ENCODE measurements at regions not wholly inside any gene's neighbourhood (a gene's known extent, or its start where the extent isn't known, plus 50 kb on each side); places are given as distances from the start of the nearest gene placed in this dataset.
"Not testable (repeated sequence)": the region's sequence is repeated elsewhere in the genome, so short reads cannot be mapped to it uniquely, and the experiment has no call there.

GRCh38 chr14:100422556-100423316 is 99.6 kb downstream of the SLC25A47 start:
- no peaks in the 10 kb centered on the region for H3K27me3 Mint-ChIP-seq
- peaks cover 11% of the 10 kb centered on the region for H3K4me1 Mint-ChIP-seq
- no peak overlapping the region for H3K27ac Mint-ChIP-seq
- H3K4me3 Mint-ChIP-seq: no peak overlapping the region
- H3K9me3 Mint-ChIP-seq: no peaks in the 10 kb centered on the region
- H3K36me3 Mint-ChIP-seq (ENCODE audit: low read depth): no peaks in the 10 kb centered on the region
- ATAC-seq (replicated peaks): no peak

- Mint-ChIP-seq H3K4me3 (no peak overlapping the region), H3K27ac (no peak overlapping the region), H3K4me1 (peaks cover 11% of the 10 kb centered on the region), H3K9me3 (no peaks in the 10 kb centered on the region), H3K36me3 (ENCODE audit: low read depth) (no peaks in the 10 kb centered on the region), H3K27me3 (no peaks in the 10 kb centered on the region)
- no peak for ATAC-seq (replicated peaks)
Measured at GRCh38 chr14:100423317-100424010, 100.3 kb downstream of the SLC25A47 start.

GRCh38 chr14:100424504-100425428 is 101.6 kb downstream of the SLC25A47 start:
- ATAC-seq (replicated peaks): no peak
- Mint-ChIP-seq H3K36me3 (ENCODE audit: low read depth) (no peaks in the 10 kb centered on the region), H3K4me3 (no peak overlapping the region), H3K9me3 (no peaks in the 10 kb centered on the region), H3K27ac (peak overlapping the region; percentile 79), H3K4me1 (peaks cover 14% of the 10 kb centered on the region), H3K27me3 (no peaks in the 10 kb centered on the region)

DNA sequence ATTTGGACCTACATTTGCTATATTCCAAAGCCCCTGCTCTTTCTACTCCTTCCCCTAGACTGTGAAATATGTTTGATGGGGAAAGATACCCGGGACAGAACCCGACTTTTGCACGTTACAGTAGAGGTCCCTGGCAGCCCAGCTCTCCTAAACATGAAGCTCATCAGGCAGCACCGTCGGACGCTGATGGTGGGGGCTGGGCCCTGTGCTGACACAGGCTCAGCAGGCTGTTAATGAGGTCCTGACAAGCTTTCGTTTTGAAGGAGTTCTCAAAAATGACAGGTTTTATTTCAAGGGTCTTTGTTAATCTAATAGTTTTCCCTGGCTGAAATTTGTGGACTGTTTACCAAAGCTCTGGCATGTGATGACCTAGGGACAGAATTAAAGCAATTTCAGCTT is 102.3 kb downstream of the SLC25A47 start:
- no peaks in the 10 kb centered on the region for H3K9me3 Mint-ChIP-seq
- H3K4me1 Mint-ChIP-seq: peaks cover 14% of the 10 kb centered on the region
- H3K4me3 Mint-ChIP-seq: no peak overlapping the region
- H3K36me3 Mint-ChIP-seq (ENCODE audit: low read depth): no peaks in the 10 kb centered on the region
- no peaks in the 10 kb centered on the region for H3K27me3 Mint-ChIP-seq
- ATAC-seq (replicated peaks): no peak
- peak overlapping the region; percentile 79 for H3K27ac Mint-ChIP-seq

DNA sequence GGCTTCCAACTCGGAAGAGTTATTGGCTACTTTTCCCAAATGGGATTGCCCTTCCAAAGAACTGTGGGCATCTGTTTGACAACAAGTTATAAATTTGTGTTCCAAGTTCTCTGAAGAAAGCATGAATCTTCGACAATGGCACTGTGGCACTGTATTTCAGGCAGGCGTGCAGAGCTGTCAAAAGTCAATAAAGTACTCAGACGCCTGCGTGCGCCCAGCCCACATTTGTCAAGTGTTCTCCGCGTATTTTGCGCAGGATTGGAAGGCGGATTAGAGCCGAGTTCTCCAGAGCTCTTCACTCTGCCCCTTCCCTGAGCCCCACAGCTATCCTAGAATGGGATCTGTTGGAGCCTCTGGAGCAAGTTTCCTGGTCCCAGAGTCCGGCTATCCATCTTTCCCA is 103.2 kb downstream of the SLC25A47 start:
- no peaks in the 10 kb centered on the region for H3K27me3 Mint-ChIP-seq
- ATAC-seq (replicated peaks): no peak
- no peak overlapping the region for H3K27ac Mint-ChIP-seq
- H3K9me3 Mint-ChIP-seq: no peaks in the 10 kb centered on the region
- H3K36me3 Mint-ChIP-seq (ENCODE audit: low read depth): no peaks in the 10 kb centered on the region
- peaks cover 14% of the 10 kb centered on the region for H3K4me1 Mint-ChIP-seq
- H3K4me3 Mint-ChIP-seq: no peak overlapping the region

DNA sequence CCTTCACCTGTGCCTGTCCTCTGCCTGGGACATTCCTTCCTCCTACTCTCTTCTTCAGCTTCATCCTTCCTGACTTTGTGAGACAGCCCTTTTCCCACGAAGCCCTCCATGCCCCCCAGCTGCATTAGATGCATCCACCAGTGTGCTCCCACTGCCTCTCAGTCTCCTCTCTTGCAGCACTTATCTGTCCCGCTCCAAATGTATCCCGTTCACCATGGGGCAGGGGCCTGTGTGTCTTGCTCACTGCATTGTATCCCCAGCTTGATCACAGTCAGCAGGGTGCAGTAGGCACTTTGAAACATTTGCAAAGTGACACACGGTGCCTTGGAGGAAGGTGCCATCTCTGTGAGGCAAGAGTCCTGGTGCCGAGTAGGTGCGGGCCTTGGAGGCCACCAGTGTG is 104.0 kb downstream of the SLC25A47 start:
- no peaks in the 10 kb centered on the region for H3K27me3 Mint-ChIP-seq
- peaks cover 14% of the 10 kb centered on the region for H3K4me1 Mint-ChIP-seq
- no peak for ATAC-seq (replicated peaks)
- no peak overlapping the region for H3K27ac Mint-ChIP-seq
- no peaks in the 10 kb centered on the region for H3K36me3 Mint-ChIP-seq (ENCODE audit: low read depth)
- H3K9me3 Mint-ChIP-seq: no peaks in the 10 kb centered on the region
- H3K4me3 Mint-ChIP-seq: no peak overlapping the region

- Mint-ChIP-seq H3K36me3 (ENCODE audit: low read depth) (no peaks in the 10 kb centered on the region), H3K4me1 (peaks cover 14% of the 10 kb centered on the region), H3K27me3 (no peaks in the 10 kb centered on the region), H3K27ac (peak overlapping the region; percentile 38), H3K9me3 (no peaks in the 10 kb centered on the region), H3K4me3 (no peak overlapping the region)
- peak; percentile 86 for ATAC-seq (replicated peaks)
Measured at GRCh38 chr14:100428727-100429126, 105.6 kb downstream of the SLC25A47 start.

DNA sequence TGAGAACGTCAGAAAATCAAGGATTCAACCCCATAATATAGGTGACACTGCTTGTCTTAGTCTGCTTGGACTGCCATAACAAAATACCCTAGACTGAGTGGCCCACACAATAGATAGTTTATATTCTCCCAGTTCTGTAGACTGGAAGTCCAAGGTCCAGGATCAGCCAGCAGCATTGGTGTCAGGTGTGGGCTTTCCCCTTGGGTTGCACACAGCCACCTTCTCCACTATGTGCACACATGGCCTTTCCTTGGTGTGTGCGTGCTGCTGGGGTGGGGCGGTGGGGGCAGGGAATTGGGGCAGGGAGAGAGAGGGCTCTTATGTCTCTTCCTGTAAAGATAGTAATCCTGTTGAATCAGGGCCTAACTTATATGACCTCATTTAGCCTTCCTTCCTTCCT is 106.4 kb downstream of the SLC25A47 start:
- H3K9me3 Mint-ChIP-seq: no peaks in the 10 kb centered on the region
- peaks cover 17% of the 10 kb centered on the region for H3K4me1 Mint-ChIP-seq
- no peaks in the 10 kb centered on the region for H3K36me3 Mint-ChIP-seq (ENCODE audit: low read depth)
- peak overlapping the region; percentile 38 for H3K27ac Mint-ChIP-seq
- no peak for ATAC-seq (replicated peaks)
- no peaks in the 10 kb centered on the region for H3K27me3 Mint-ChIP-seq
- H3K4me3 Mint-ChIP-seq: no peak overlapping the region

DNA sequence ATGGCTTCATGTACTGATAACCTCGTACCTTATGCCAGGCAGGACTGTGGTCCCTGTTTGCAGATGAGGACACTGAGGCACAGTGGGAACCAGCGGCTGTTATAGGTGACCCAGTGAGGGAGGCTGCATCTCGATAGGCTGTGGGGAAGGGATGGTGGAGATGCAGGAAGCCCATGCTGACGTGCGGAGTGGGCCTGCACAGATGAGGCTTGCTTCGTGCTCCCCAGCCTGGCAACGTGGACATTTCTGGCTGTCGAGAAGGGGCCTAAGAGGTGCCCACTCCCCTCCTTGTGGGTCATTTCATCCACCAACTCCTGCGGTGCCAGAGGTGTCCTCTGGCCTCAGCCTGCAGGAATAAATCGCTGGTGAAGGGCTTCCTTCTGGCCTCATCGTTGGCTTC is 107.4 kb downstream of the SLC25A47 start:
- Mint-ChIP-seq H3K4me1 (peaks cover 11% of the 10 kb centered on the region), H3K9me3 (no peaks in the 10 kb centered on the region), H3K4me3 (no peak overlapping the region), H3K27ac (no peak overlapping the region), H3K27me3 (no peaks in the 10 kb centered on the region), H3K36me3 (ENCODE audit: low read depth) (no peaks in the 10 kb centered on the region)
- ATAC-seq (replicated peaks): no peak

DNA sequence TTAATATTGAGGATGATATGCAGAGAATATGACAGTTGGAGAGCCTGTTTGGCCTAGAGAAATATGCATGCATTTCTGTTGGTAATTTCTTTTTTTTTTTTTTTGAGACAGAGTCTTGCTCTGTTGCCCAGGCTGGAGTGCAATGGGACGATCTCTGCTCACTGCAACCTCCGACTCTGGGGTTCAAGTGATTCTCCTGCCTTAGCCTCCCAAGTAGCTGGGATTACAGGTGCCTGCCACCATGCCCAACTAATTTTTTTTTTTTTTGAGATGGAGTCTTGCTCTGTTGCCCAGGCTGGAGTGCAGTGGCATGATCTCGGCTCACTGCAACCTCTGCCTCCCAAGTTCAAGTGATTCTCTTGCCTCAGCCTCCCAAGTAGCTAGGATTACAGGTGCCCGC is 108.3 kb downstream of the SLC25A47 start:
- H3K27ac Mint-ChIP-seq; H3K4me3 Mint-ChIP-seq; ATAC-seq (replicated peaks); H3K9me3 Mint-ChIP-seq; H3K36me3 Mint-ChIP-seq (ENCODE audit: low read depth); H3K27me3 Mint-ChIP-seq: not testable (repeated sequence)
- peaks cover 11% of the 10 kb centered on the region for H3K4me1 Mint-ChIP-seq

DNA sequence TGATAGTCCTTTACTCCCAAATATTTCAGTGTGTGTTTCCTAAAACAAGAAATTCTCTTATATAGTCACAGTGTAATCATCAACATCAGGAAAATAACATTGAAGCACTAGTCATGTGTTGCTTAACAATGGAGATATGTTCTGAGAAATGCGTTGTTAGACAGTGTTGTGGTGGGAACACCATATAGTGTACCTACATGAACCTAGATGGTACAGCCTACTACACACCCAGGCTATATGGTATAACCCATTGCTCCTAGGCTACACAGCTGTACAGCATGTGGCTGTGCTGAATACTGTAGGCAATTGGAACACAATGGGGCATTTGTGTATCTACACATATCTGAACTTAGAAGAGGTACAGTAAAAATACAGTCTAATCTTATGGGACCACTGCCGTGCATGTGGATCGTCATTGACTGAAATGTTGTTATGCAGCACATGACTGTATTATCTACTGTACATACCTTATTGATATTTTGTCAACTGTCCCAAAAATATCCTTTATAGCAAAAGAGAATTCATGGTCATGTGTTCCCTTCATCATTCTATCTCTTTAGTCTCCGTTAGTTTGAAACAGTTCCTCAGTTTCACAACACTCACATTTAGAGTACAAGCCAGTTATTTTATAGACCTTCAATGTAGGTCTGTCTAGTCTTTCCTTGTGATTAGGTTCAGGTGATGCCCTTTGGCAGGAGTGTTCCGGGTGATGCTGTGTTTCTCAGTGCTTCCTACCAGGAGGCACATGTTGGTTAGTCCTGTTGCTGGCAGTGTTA is 109.7 kb downstream of the SLC25A47 start:
- peaks cover 14% of the 10 kb centered on the region for H3K4me1 Mint-ChIP-seq
- H3K27ac Mint-ChIP-seq: no peak overlapping the region
- H3K9me3 Mint-ChIP-seq: no peaks in the 10 kb centered on the region
- H3K4me3 Mint-ChIP-seq: no peak overlapping the region
- H3K36me3 Mint-ChIP-seq (ENCODE audit: low read depth): no peaks in the 10 kb centered on the region
- no peak for ATAC-seq (replicated peaks)
- no peaks in the 10 kb centered on the region for H3K27me3 Mint-ChIP-seq

DNA sequence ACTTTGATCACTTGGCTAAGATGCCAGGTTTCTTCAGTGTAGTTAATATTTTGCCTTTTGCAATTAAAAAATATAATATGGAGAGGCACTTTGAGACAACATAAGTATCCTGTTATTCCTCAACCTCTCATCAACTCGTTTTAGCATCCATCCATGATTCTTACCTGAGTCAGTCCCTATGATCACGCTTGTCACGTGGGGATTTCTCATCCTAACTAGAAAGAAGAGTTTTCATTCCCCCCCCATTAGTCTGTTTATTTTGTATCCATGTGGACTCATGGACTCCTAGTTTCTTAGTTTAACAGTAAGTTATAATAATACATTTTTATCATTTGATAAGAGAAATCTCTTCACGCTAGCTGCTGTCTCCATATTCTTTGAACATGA is 110.3 kb downstream of the SLC25A47 start:
- H3K27ac Mint-ChIP-seq: no peak overlapping the region

DNA sequence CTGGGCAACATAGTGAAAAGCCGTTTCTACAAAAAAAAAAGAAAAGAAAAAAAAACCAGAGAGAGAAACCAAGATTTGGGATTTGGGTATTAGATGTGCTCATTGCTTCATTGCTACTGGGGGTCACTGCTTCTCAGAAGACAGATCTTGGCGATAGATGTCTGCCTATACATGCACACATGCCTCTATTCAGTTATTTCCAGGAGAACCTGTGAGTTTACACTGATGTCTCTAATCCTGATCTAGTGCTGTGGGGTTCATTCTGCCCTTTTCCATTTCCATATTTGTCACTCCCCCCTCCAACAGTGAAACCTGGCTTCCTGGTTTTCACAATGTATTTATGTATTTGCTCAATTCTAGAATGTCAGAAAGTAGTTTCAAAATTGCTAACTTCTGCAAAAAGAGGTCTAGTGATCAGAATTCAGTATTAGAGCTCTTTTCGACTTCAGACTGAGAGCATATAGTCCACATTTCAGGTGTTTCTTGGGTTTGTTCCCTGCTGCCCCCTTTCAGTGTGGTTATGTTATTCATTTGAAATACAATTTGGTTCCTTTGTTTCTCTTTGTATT is 111.0 kb downstream of the SLC25A47 start:
- ATAC-seq (replicated peaks): peak; percentile 15
- H3K4me3 Mint-ChIP-seq: no peak overlapping the region
- no peaks in the 10 kb centered on the region for H3K9me3 Mint-ChIP-seq
- peaks cover 9% of the 10 kb centered on the region for H3K4me1 Mint-ChIP-seq
- no peak overlapping the region for H3K27ac Mint-ChIP-seq
- no peaks in the 10 kb centered on the region for H3K27me3 Mint-ChIP-seq
- no peaks in the 10 kb centered on the region for H3K36me3 Mint-ChIP-seq (ENCODE audit: low read depth)

More for the DNA sequence above, 110.3 kb downstream of the SLC25A47 start:
- Mint-ChIP-seq H3K9me3 (no peaks in the 10 kb centered on the region), H3K4me1 (peaks cover 14% of the 10 kb centered on the region), H3K4me3 (no peak overlapping the region), H3K27me3 (no peaks in the 10 kb centered on the region), H3K36me3 (ENCODE audit: low read depth) (no peaks in the 10 kb centered on the region)
- ATAC-seq (replicated peaks): no peak
